Naive thymus-derived CD4-positive, alpha-beta T cell (primary cell): ENCODE measurements at regions not wholly inside any gene's neighbourhood (a gene's known extent, or its start where the extent isn't known, plus 50 kb on each side); places are given as distances from the start of the nearest gene placed in this dataset.

Experiments used
- ATAC-seq: fragments of 150-1000 bp; cut with Tn5 transposase; 2 replicates; pipeline ENCODE4 v1.10.0; 2021; ENCODE audit warnings: mild to moderate bottlenecking, moderate library complexity
- CTCF ChIA-PET: fragments of 350-600 bp; sonication (Branson Sonifier 250); formaldehyde crosslinking; loops from one replicate; lab custom pipeline; 2021; ENCODE audit warnings: antibody characterized with exemption; lab: Charles Lee
- POLR2A ChIA-PET: fragments of 350-600 bp; sonication (Branson Sonifier 250); formaldehyde crosslinking; loops from one replicate; lab custom pipeline; 2021; ENCODE audit warnings: antibody characterized with exemption, inconsistent platforms; lab: Charles Lee
- DNase-seq, 9 donors: peaks; one replicate each; pipeline versions ENCODE4 v3.0.0 to v3.0.0-alpha.2; 2020 to 2022; ENCODE audit warnings: mixed read lengths in 1 of 9
- H3K27ac ChIP-seq: one replicate; pipeline ENCODE4 v1.7.0; 2013; ENCODE audit warnings: mild to moderate bottlenecking, low read depth, low read length, moderate library complexity
- H3K27me3 ChIP-seq, 2 donors: one replicate each; pipeline ENCODE4 v1.7.0; 2013; ENCODE audit warnings: low read length in 2 of 2, mild to moderate bottlenecking in 2 of 2, moderate library complexity in 2 of 2; ENCODE audit not compliant: control insufficient read depth in 2 of 2, insufficient read depth in 2 of 2
- H3K36me3 ChIP-seq, 3 experiments: 1 replicate in 2 of 3; 2 replicates in 1 of 3; pipeline ENCODE4 v1.7.0; 2013; ENCODE audit warnings: low read length in 3 of 3, mild to moderate bottlenecking in 3 of 3, moderate library complexity in 1 of 3; ENCODE audit not compliant: insufficient read depth in 3 of 3, control insufficient read depth in 2 of 3
- H3K4me1 ChIP-seq, 2 donors: one replicate each; pipeline ENCODE4 v1.7.0; 2013; ENCODE audit warnings: low read length in 2 of 2, mild to moderate bottlenecking in 2 of 2, moderate library complexity in 1 of 2; ENCODE audit not compliant: control insufficient read depth in 2 of 2, insufficient read depth in 2 of 2
- H3K4me3 ChIP-seq: 2 replicates; pipeline ENCODE4 v1.7.0; 2013; ENCODE audit warnings: mild to moderate bottlenecking, low read length
- H3K9me3 ChIP-seq, 3 experiments: 1 replicate in 2 of 3; 2 replicates in 1 of 3; pipeline ENCODE4 v1.7.0; 2013; ENCODE audit warnings: low read length in 3 of 3; ENCODE audit not compliant: control insufficient read depth in 2 of 3
- H3K27ac Mint-ChIP-seq, 9 donors: one replicate each; pipeline ENCODE4 v1.8.0; 2020 to 2022; ENCODE audit warnings: mixed read lengths in 9 of 9, mild to moderate bottlenecking in 8 of 9, moderate library complexity in 5 of 9, inconsistent platforms in 2 of 9
- H3K27me3 Mint-ChIP-seq, 5 donors: one replicate each; pipeline ENCODE4 v1.8.0; 2021 to 2022; ENCODE audit warnings: mixed read lengths in 5 of 5, mild to moderate bottlenecking in 1 of 5
- H3K36me3 Mint-ChIP-seq, 5 donors: one replicate each; pipeline ENCODE4 v1.8.0; 2020 to 2022; ENCODE audit warnings: mixed read lengths in 5 of 5, mild to moderate bottlenecking in 3 of 5, inconsistent platforms in 1 of 5
- H3K4me1 Mint-ChIP-seq, 7 donors: one replicate each; pipeline ENCODE4 v1.8.0; 2020 to 2022; ENCODE audit warnings: mixed read lengths in 7 of 7, mild to moderate bottlenecking in 3 of 7, inconsistent platforms in 1 of 7
- H3K4me3 Mint-ChIP-seq, 10 donors: one replicate each; pipeline ENCODE4 v1.8.0; 2020 to 2022; ENCODE audit warnings: mild to moderate bottlenecking in 10 of 10, mixed read lengths in 10 of 10, moderate library complexity in 6 of 10, inconsistent platforms in 2 of 10
- H3K9me3 Mint-ChIP-seq, 11 donors: one replicate each; pipeline ENCODE4 v1.8.0; 2020 to 2022; ENCODE audit warnings: mixed read lengths in 11 of 11, mild to moderate bottlenecking in 4 of 11, inconsistent platforms in 1 of 11, moderate library complexity in 1 of 11
- intact Hi-C, 2 donors: fragments of 100-400 bp; cut with micrococcal nuclease; formaldehyde crosslinking; loops; one replicate each; pipeline ENCODE4 v1.15.1; 2023

- no peaks in the 10 kb centered on the region for H3K27me3 Mint-ChIP-seq
- H3K9me3 Mint-ChIP-seq = peaks cover 2 to 28% (median 12%) of the 10 kb centered on the region in 11 donors
- ChIA-PET POLR2A (no interaction called here), CTCF (no interaction called here)
- Histone ChIP-seq H3K4me3 (no peak overlapping the region), H3K27me3 (no peaks in the 10 kb centered on the region), H3K27ac (no peak overlapping the region), H3K9me3 (no peaks in the 10 kb centered on the region), H3K4me1 (no peaks in the 10 kb centered on the region), H3K36me3 (no peaks in the 10 kb centered on the region)
- H3K27ac Mint-ChIP-seq = no peak overlapping the region
- peaks cover 0 to 4% (median 0%) of the 10 kb centered on the region in 5 donors for H3K36me3 Mint-ChIP-seq
- DNase-seq (no peak), ATAC-seq (no peak)
- no peak overlapping the region for H3K4me3 Mint-ChIP-seq
- intact Hi-C loops = no loop called here
- H3K4me1 Mint-ChIP-seq = no peaks in the 10 kb centered on the region
Measured at GRCh38 chr13:55199134-55199533, 1941.6 kb upstream of the PRR20A start.

GRCh38 chr13:55214841-55215345 is 1925.8 kb upstream of the PRR20A start:
- no peak overlapping the region for H3K27ac Mint-ChIP-seq
- no peak overlapping the region for H3K4me3 ChIP-seq
- intact Hi-C loops = no loop called here
- H3K27me3 Mint-ChIP-seq = no peaks in the 10 kb centered on the region
- peaks cover 0 to 4% (median 0%) of the 10 kb centered on the region in 3 experiments for H3K9me3 ChIP-seq
- POLR2A ChIA-PET = no interaction called here
- H3K4me3 Mint-ChIP-seq = no peak overlapping the region
- H3K36me3 Mint-ChIP-seq = no peaks in the 10 kb centered on the region
- H3K4me1 Mint-ChIP-seq = no peaks in the 10 kb centered on the region
- no peaks in the 10 kb centered on the region for H3K36me3 ChIP-seq
- no peaks in the 10 kb centered on the region for H3K4me1 ChIP-seq
- ATAC-seq (no peak), DNase-seq (no peak)
- H3K9me3 Mint-ChIP-seq = peaks cover 0 to 15% (median 2%) of the 10 kb centered on the region in 11 donors
- no peak overlapping the region for H3K27ac ChIP-seq
- CTCF ChIA-PET = no interaction called here
- H3K27me3 ChIP-seq = no peaks in the 10 kb centered on the region

DNA sequence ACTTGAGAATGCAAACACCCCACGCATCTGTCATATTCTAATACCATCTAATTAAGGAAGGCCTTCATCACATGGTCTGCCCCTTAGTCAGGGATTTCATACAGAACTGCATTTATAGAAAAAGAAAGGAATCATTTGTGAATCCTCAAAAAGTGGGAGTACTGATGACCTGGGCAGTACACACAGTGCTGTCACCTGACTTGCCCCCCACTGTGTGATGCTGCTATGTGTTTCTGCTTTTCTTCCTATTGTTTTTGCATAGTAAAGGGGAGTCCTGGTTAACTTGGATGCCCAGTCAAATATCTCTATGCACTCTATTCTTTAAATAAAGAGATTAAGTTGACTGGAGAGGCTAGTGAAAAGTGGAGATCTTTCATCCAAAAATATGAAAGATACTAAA is 1921.2 kb upstream of the PRR20A start:
- H3K27me3 Mint-ChIP-seq = no peaks in the 10 kb centered on the region
- H3K4me1 Mint-ChIP-seq = no peaks in the 10 kb centered on the region
- peaks cover 0 to 12% (median 1%) of the 10 kb centered on the region in 11 donors for H3K9me3 Mint-ChIP-seq
- Histone ChIP-seq H3K27me3 (no peaks in the 10 kb centered on the region), H3K4me1 (no peaks in the 10 kb centered on the region), H3K4me3 (no peak overlapping the region), H3K36me3 (no peaks in the 10 kb centered on the region), H3K9me3 (peaks cover 0 to 4% (median 0%) of the 10 kb centered on the region in 3 experiments), H3K27ac (no peak overlapping the region)
- POLR2A ChIA-PET = no interaction called here
- DNase-seq (no peak), ATAC-seq (no peak)
- no peaks in the 10 kb centered on the region for H3K36me3 Mint-ChIP-seq
- no peak overlapping the region for H3K27ac Mint-ChIP-seq
- CTCF ChIA-PET = no interaction called here
- no peak overlapping the region for H3K4me3 Mint-ChIP-seq
- intact Hi-C loops = no loop called here

GRCh38 chr13:55229906-55230569 is 1910.7 kb upstream of the PRR20A start:
- intact Hi-C loops = no loop called here
- ATAC-seq (no peak), DNase-seq (no peak)
- Mint-ChIP-seq H3K36me3 (no peaks in the 10 kb centered on the region), H3K27me3 (no peaks in the 10 kb centered on the region), H3K4me3 (no peak overlapping the region), H3K4me1 (no peaks in the 10 kb centered on the region), H3K9me3 (peaks cover 0 to 12% (median 6%) of the 10 kb centered on the region in 11 donors), H3K27ac (no peak overlapping the region)
- Histone ChIP-seq H3K27me3 (no peaks in the 10 kb centered on the region), H3K27ac (no peak overlapping the region), H3K36me3 (no peaks in the 10 kb centered on the region), H3K4me1 (no peaks in the 10 kb centered on the region), H3K4me3 (no peak overlapping the region), H3K9me3 (no peaks in the 10 kb centered on the region)
- CTCF ChIA-PET = no interaction called here
- POLR2A ChIA-PET = no interaction called here

GRCh38 chr13:55230570-55230908 is 1910.2 kb upstream of the PRR20A start:
- Histone ChIP-seq H3K36me3 (no peaks in the 10 kb centered on the region), H3K4me1 (no peaks in the 10 kb centered on the region), H3K27me3 (no peaks in the 10 kb centered on the region), H3K27ac (no peak overlapping the region), H3K4me3 (no peak overlapping the region), H3K9me3 (no peaks in the 10 kb centered on the region)
- Mint-ChIP-seq H3K4me1 (no peaks in the 10 kb centered on the region), H3K27ac (no peak overlapping the region), H3K27me3 (no peaks in the 10 kb centered on the region), H3K9me3 (peaks cover 0 to 12% (median 6%) of the 10 kb centered on the region in 11 donors), H3K36me3 (no peaks in the 10 kb centered on the region), H3K4me3 (no peak overlapping the region)
- no peak for DNase-seq
- no peak for ATAC-seq
- CTCF ChIA-PET = no interaction called here
- POLR2A ChIA-PET = no interaction called here
- intact Hi-C loops = no loop called here

GRCh38 chr13:55234311-55234710 is 1906.4 kb upstream of the PRR20A start:
- CTCF ChIA-PET = no interaction called here
- Mint-ChIP-seq H3K4me1 (no peaks in the 10 kb centered on the region), H3K4me3 (no peak overlapping the region), H3K27ac (no peak overlapping the region), H3K27me3 (no peaks in the 10 kb centered on the region), H3K9me3 (peaks cover 3 to 24% (median 7%) of the 10 kb centered on the region in 11 donors), H3K36me3 (no peaks in the 10 kb centered on the region)
- intact Hi-C loops = no loop called here
- Histone ChIP-seq H3K4me3 (no peak overlapping the region), H3K4me1 (no peaks in the 10 kb centered on the region), H3K27ac (no peak overlapping the region), H3K9me3 (peaks cover 0 to 3% (median 0%) of the 10 kb centered on the region in 3 experiments), H3K27me3 (no peaks in the 10 kb centered on the region), H3K36me3 (no peaks in the 10 kb centered on the region)
- ATAC-seq = no peak
- POLR2A ChIA-PET = no interaction called here
- DNase-seq = no peak

GRCh38 chr13:55245005-55245644 is 1895.6 kb upstream of the PRR20A start:
- intact Hi-C loops = no loop called here
- H3K27me3 Mint-ChIP-seq = no peaks in the 10 kb centered on the region
- Histone ChIP-seq H3K9me3 (peaks cover 0 to 7% (median 0%) of the 10 kb centered on the region in 3 experiments), H3K27ac (no peak overlapping the region), H3K36me3 (no peaks in the 10 kb centered on the region), H3K4me3 (no peak overlapping the region), H3K27me3 (no peaks in the 10 kb centered on the region), H3K4me1 (no peaks in the 10 kb centered on the region)
- H3K27ac Mint-ChIP-seq = no peak overlapping the region
- DNase-seq (no peak), ATAC-seq (no peak)
- no peaks in the 10 kb centered on the region for H3K36me3 Mint-ChIP-seq
- H3K4me1 Mint-ChIP-seq = no peaks in the 10 kb centered on the region
- H3K4me3 Mint-ChIP-seq = no peak overlapping the region
- peaks cover 0 to 54% (median 11%) of the 10 kb centered on the region in 11 donors for H3K9me3 Mint-ChIP-seq
- ChIA-PET CTCF (no interaction called here), POLR2A (no interaction called here)
